ENCODE measurements at regions not wholly inside any gene's neighbourhood (a gene's known extent, or its start where the extent isn't known, plus 50 kb on each side); places are given as distances from the start of the nearest gene placed in this dataset.

DNA sequence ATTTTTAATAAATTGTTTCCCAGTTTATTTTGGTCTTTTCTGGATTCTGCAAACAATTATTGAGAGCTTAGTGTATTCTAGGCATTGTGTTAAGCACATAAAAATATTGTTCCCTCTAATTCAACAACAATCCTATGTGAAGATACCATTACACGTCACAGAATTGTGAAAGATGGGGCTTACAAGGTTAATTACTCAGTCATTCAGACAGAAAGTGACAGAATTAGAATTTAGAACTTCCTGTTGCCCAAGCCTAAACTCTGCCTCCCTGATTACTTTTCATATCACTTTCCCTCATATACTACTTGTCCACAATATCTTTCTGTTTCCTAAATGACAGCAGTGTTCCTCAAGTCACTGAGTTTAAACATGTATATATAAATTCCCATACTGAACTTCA is 186.7 kb upstream of the VEGFC start:
- TF ChIP-seq, protein P1, sequence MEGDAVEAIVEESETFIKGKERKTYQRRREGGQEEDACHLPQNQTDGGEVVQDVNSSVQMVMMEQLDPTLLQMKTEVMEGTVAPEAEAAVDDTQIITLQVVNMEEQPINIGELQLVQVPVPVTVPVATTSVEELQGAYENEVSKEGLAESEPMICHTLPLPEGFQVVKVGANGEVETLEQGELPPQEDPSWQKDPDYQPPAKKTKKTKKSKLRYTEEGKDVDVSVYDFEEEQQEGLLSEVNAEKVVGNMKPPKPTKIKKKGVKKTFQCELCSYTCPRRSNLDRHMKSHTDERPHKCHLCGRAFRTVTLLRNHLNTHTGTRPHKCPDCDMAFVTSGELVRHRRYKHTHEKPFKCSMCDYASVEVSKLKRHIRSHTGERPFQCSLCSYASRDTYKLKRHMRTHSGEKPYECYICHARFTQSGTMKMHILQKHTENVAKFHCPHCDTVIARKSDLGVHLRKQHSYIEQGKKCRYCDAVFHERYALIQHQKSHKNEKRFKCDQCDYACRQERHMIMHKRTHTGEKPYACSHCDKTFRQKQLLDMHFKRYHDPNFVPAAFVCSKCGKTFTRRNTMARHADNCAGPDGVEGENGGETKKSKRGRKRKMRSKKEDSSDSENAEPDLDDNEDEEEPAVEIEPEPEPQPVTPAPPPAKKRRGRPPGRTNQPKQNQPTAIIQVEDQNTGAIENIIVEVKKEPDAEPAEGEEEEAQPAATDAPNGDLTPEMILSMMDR (IDR thresholded peaks at IDR 0.05; ENCODE audit: insufficient read depth, low read length, poor library complexity, severe bottlenecking), result no peak
- DNase-seq (ENCODE audit: low read depth), result no peak
- no peak overlapping the region for H3K4me3 ChIP-seq (ENCODE audit: low read depth, low read length)
- H3K36me3 ChIP-seq (ENCODE audit: control insufficient read depth, insufficient read depth, low read length), result no peaks in the 10 kb centered on the region
- H3K27me3 ChIP-seq (ENCODE audit: control insufficient read depth, insufficient read depth, low read length), result no peaks in the 10 kb centered on the region

DNA sequence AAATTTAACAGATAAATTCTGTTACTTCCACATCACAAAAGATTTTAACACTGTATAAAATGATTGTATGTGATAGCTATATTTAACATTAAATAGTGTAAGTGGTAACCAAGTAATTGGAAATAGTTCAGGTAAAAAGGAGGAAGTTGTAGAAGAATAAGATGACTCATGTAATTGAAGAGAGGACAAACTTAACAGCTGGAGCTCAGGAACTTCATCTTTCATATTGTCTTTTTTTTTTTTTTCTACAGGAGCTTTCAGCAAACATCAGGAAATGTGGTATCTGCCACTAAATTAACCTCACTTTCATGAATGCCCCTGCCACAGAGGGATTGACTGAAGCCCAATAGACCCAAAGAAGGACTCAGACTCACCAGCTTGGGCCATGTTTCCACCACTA is 188.4 kb upstream of the VEGFC start:
- Histone ChIP-seq H3K4me3 (ENCODE audit: low read depth, low read length) (no peak overlapping the region), H3K36me3 (ENCODE audit: control insufficient read depth, insufficient read depth, low read length) (no peaks in the 10 kb centered on the region), H3K27me3 (ENCODE audit: control insufficient read depth, insufficient read depth, low read length) (no peaks in the 10 kb centered on the region)
- TF ChIP-seq, protein P1 (IDR thresholded peaks at IDR 0.05; ENCODE audit: insufficient read depth, low read length, poor library complexity, severe bottlenecking), result no peak
- DNase-seq (ENCODE audit: low read depth), result no peak

DNA sequence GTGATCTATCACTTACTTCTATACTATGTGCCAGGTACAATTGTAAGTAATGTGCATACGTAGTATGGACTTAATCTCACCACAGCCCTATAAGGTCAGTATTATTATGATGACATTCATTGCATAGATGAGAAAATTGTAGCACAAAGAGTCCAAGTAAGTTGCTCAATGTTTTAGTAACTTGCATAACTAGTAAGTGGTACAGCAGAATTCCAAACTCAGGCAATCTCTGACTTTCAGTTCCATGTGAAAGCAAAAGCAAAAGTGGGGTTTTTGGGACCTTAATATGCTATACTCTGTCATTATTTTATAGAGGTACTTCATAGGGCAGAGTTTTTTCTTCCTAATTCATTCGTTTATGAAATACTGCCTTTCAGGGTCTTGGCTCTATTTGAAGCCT is 188.8 kb upstream of the VEGFC start:
- no peak for DNase-seq (ENCODE audit: low read depth)
- Histone ChIP-seq H3K27me3 (ENCODE audit: control insufficient read depth, insufficient read depth, low read length) (no peaks in the 10 kb centered on the region), H3K4me3 (ENCODE audit: low read depth, low read length) (no peak overlapping the region), H3K36me3 (ENCODE audit: control insufficient read depth, insufficient read depth, low read length) (no peaks in the 10 kb centered on the region)
- TF ChIP-seq, protein P1 (IDR thresholded peaks at IDR 0.05; ENCODE audit: insufficient read depth, low read length, poor library complexity, severe bottlenecking), result no peak

DNA sequence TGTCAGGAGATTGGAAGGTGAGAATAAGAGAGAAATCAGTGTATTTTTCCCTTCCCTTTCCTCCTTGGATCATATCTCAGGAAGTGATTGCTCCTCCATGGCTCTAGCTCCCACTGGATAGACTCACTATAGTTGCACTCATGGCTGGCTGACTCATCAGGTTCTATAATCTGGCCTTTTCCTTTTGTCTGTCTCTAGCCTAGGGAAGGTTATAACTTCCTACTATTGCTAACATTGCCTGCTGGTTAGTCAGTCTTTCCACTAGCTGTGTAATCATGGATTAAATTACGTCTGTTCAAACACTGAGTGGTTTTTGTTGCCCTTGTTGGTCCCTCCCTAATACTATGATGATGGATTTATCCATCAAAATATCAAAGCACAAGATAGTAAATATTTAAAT is 195.5 kb upstream of the VEGFC start:
- TF ChIP-seq, protein P1 (IDR thresholded peaks at IDR 0.05; ENCODE audit: insufficient read depth, low read length, poor library complexity, severe bottlenecking), result no peak
- Histone ChIP-seq H3K4me3 (ENCODE audit: low read depth, low read length) (no peak overlapping the region), H3K27me3 (ENCODE audit: control insufficient read depth, insufficient read depth, low read length) (no peaks in the 10 kb centered on the region), H3K36me3 (ENCODE audit: control insufficient read depth, insufficient read depth, low read length) (no peaks in the 10 kb centered on the region)
- DNase-seq (ENCODE audit: low read depth), result peak; percentile 77

DNA sequence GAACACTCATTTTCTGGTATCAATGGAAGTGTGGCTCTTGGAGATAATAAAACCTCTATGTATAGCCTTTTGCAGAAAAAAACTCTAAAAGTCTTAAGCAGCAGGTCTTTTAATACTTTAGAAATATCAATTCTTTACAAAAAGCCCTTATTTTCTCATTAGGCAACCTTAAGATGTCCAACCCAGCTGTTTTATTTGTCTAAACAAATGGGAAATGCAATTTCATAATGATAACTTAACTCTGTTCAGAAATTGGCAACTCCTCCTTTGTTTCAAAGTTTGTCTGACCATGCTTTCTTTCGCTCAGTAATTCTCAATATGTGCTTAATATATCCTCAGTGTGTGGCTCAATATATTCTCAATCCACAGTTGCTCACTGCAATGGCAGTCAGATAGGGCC is 196.5 kb upstream of the VEGFC start:
- Histone ChIP-seq H3K4me3 (ENCODE audit: low read depth, low read length) (no peak overlapping the region), H3K27me3 (ENCODE audit: control insufficient read depth, insufficient read depth, low read length) (no peaks in the 10 kb centered on the region), H3K36me3 (ENCODE audit: control insufficient read depth, insufficient read depth, low read length) (no peaks in the 10 kb centered on the region)
- TF ChIP-seq, protein P1 (IDR thresholded peaks at IDR 0.05; ENCODE audit: insufficient read depth, low read length, poor library complexity, severe bottlenecking), result no peak
- no peak for DNase-seq (ENCODE audit: low read depth)

DNA sequence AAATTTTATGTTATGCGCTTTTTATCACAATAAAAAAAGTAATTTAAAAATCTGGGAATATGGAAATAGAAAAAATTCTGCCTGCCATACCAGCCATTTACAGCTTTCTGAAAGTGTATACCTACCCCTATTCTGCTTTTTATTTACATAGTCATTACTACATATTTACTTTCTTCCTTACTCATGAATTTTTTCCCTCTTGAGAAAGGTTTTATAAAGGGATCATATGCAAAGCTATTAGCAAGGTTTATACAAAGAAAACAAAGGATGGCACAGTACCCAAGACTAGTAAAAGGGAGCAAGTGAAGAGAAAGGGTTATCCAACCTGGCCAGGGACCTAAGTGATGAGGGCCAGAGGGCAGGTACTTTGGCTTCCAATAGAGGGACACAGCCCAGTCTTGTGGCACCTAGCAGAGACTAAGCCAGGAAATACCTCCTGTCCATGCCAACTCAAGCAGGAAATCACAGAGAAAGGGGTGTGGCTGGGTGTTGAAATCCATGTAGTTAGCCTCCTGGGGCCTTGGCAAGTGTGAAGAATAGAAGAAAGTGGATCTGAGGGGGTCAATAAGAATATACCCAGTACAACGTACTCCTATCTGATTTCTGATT is 207.3 kb upstream of the VEGFC start:
- no peak for DNase-seq (ENCODE audit: low read depth)
- Histone ChIP-seq H3K36me3 (ENCODE audit: control insufficient read depth, insufficient read depth, low read length) (no peaks in the 10 kb centered on the region), H3K27me3 (ENCODE audit: control insufficient read depth, insufficient read depth, low read length) (no peaks in the 10 kb centered on the region), H3K4me3 (ENCODE audit: low read depth, low read length) (no peak overlapping the region)
- TF ChIP-seq, protein P1 (IDR thresholded peaks at IDR 0.05; ENCODE audit: insufficient read depth, low read length, poor library complexity, severe bottlenecking), result no peak
